HEK293T (cell line): ENCODE measurements at regions not wholly inside any gene's neighbourhood (a gene's known extent, or its start where the extent isn't known, plus 50 kb on each side); places are given as distances from the start of the nearest gene placed in this dataset.

Source experiments
- ARNT ChIP-seq: fragments of 450-650 bp; IDR thresholded peaks from 2 replicates; pipeline ENCODE4 v1.6.1; 2017; ENCODE audit warnings: mild to moderate bottlenecking
- BHLHE40 ChIP-seq: fragments of 450-650 bp; IDR thresholded peaks from 2 replicates; pipeline ENCODE4 v1.6.1; 2016; ENCODE audit warnings: mild to moderate bottlenecking, moderate library complexity, borderline replicate concordance
- ELF4 ChIP-seq: fragments of 450-650 bp; IDR thresholded peaks from 2 replicates; pipeline ENCODE4 v1.6.1; 2017; ENCODE audit warnings: antibody characterized with exemption
- FOXA1 ChIP-seq: fragments of 450-650 bp; IDR thresholded peaks from 2 replicates; pipeline ENCODE4 v1.6.1; 2016; ENCODE audit warnings: mild to moderate bottlenecking
- FOXK2 ChIP-seq: fragments of 450-650 bp; IDR thresholded peaks from 2 replicates; pipeline ENCODE4 v1.6.1; 2016; ENCODE audit warnings: mild to moderate bottlenecking
- FOXM1 ChIP-seq: fragments of 450-650 bp; IDR thresholded peaks from 2 replicates; pipeline ENCODE4 v1.6.1; 2017; ENCODE audit warnings: mild to moderate bottlenecking, borderline replicate concordance
- HDGF ChIP-seq: fragments of 450-650 bp; IDR thresholded peaks from 2 replicates; pipeline ENCODE4 v1.6.1; 2017; ENCODE audit warnings: antibody characterized with exemption, borderline replicate concordance
- L3MBTL2 ChIP-seq: fragments of 450-650 bp; conservative IDR thresholded peaks from 2 replicates; pipeline ENCODE4 v1.6.1; 2016; ENCODE audit warnings: mild to moderate bottlenecking
- NFRKB ChIP-seq: fragments of 450-650 bp; IDR thresholded peaks from 2 replicates; pipeline ENCODE4 v1.6.1; 2016; ENCODE audit warnings: mild to moderate bottlenecking, moderate library complexity
- SP1 ChIP-seq: fragments of 450-650 bp; IDR thresholded peaks from 2 replicates; pipeline ENCODE4 v1.6.1; 2017
- SUZ12 ChIP-seq: fragments of 450-650 bp; IDR thresholded peaks from 2 replicates; pipeline ENCODE4 v1.6.1; 2016; ENCODE audit warnings: mild to moderate bottlenecking
- TARDBP ChIP-seq: fragments of 450-650 bp; IDR thresholded peaks from 2 replicates; pipeline ENCODE4 v1.6.1; 2016
- ZNF384 ChIP-seq: fragments of 450-650 bp; IDR thresholded peaks from 2 replicates; pipeline ENCODE4 v1.6.1; 2016

DNA sequence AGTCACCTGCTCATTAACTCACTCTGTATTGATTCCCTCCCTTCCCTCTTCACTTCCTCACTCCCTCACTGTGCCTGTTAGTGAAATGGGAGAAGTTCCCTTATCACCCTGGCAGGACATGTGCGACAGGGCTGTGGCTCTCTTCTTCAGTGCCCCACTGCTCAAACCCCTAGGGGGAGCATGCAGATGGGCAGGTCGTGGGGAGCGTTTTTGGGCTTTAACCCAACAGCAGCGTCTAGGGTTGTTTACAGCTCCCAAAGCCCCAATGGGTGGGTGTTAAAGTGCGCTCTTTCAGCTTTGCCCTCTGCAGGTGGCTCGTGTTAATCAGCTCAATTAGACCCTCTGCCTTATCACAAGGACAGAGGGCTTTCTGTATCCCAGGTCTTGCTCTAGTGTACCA lies 447.8 kb upstream of the PROK2 start:
- TF ChIP-seq HDGF = no peak
- TF ChIP-seq FOXM1 = no peak
- TF ChIP-seq FOXA1 = no peak
- no peak for TF ChIP-seq ZNF384
- no peak for TF ChIP-seq NFRKB
- TF ChIP-seq L3MBTL2 = no peak
- TF ChIP-seq FOXK2 = no peak
- no peak for TF ChIP-seq SP1
- TF ChIP-seq SUZ12 = no peak
- no peak for TF ChIP-seq ARNT
- no peak for TF ChIP-seq TARDBP
- no peak for TF ChIP-seq ELF4
- no peak for TF ChIP-seq BHLHE40
